ENCODE measurements at regions not wholly inside any gene's neighbourhood (a gene's known extent, or its start where the extent isn't known, plus 50 kb on each side); places are given as distances from the start of the nearest gene placed in this dataset.

DNA sequence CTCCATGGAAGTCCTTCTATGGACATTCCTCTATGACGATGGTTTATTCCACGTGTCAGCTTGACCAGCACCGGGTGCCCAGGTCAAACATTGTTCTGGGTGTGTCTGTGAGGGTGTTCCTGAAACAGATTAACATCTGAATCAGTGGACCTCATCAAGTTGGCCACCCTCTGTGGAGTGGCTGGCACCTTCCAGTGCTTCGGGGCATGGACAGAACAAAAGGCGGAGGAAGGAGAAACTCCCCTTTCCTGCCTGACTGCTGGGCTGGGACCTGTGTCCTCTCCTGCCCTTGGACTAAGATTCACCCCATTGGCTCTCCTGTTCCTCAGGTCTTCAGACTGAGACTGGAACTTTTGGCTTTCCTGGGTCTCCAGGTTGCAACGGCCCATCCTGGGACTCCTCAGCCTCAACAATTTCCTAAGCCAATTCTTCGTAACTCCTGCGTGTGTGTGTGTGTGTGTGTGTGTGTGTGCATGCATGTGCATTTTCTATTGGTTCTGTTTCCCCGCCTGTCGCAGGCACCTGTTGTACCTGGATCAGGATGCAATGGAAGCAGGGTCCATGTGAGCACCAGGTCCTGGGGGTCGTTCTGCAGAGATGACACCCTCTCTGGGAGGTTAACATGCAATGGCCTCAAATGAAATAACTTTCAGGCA, 357.2 kb upstream of the SALL3 start:
- no peaks in the 10 kb centered on the region for H3K36me3 Mint-ChIP-seq (ENCODE audit: low read depth)
- DNase-seq (ENCODE audit: low read depth, low spot score): no peak
- peaks cover 4% of the 10 kb centered on the region for H3K9me3 Mint-ChIP-seq

DNA sequence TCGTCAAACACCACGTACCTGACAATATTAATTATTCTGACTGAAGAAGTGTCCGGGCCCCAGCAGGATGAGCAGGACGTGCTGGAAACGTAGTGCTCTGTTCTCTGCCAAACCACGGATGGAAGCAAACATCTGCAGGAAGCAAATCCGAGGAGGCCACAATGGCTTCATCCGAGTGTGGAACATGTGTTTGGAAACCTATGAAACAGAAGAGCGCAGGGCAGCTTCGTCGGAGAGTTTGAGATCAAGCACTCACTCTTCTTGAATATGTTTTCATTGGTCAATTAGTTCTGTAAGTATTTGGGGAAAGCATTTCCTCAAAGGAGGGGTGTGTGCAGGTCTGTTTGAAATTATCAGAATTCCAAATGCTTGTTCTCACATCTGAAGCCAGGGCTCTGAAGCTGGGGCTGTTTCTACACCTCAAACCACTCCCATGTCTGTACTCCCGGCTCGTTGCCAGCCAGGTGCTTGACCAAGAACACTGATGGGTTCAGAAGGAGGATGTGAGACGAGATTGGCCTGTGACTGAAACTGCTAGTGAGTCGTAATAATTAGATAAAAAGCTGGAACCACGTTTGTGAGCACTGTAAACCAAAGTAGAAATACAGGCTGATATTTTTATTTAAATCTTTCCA, 356.6 kb upstream of the SALL3 start:
- peaks cover 2% of the 10 kb centered on the region for H3K9me3 Mint-ChIP-seq
- H3K4me1 Mint-ChIP-seq: peaks cover 11% of the 10 kb centered on the region
- no peak for DNase-seq (ENCODE audit: low read depth, low spot score)
- H3K27me3 Mint-ChIP-seq (ENCODE audit: low read depth): peaks cover 3% of the 10 kb centered on the region
- H3K4me3 Mint-ChIP-seq: no peak overlapping the region
- no peaks in the 10 kb centered on the region for H3K36me3 Mint-ChIP-seq (ENCODE audit: low read depth)
- no peak overlapping the region for H3K27ac Mint-ChIP-seq (ENCODE audit: unreplicated experiment)
- TF ChIP-seq, protein P1, sequence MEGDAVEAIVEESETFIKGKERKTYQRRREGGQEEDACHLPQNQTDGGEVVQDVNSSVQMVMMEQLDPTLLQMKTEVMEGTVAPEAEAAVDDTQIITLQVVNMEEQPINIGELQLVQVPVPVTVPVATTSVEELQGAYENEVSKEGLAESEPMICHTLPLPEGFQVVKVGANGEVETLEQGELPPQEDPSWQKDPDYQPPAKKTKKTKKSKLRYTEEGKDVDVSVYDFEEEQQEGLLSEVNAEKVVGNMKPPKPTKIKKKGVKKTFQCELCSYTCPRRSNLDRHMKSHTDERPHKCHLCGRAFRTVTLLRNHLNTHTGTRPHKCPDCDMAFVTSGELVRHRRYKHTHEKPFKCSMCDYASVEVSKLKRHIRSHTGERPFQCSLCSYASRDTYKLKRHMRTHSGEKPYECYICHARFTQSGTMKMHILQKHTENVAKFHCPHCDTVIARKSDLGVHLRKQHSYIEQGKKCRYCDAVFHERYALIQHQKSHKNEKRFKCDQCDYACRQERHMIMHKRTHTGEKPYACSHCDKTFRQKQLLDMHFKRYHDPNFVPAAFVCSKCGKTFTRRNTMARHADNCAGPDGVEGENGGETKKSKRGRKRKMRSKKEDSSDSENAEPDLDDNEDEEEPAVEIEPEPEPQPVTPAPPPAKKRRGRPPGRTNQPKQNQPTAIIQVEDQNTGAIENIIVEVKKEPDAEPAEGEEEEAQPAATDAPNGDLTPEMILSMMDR (conservative IDR thresholded peaks at IDR 0.05): no peak

More for the DNA sequence above, 357.2 kb upstream of the SALL3 start:
- Mint-ChIP-seq H3K27ac (ENCODE audit: unreplicated experiment) (no peak overlapping the region), H3K27me3 (ENCODE audit: low read depth) (peaks cover 3% of the 10 kb centered on the region), H3K4me3 (no peak overlapping the region), H3K4me1 (peaks cover 11% of the 10 kb centered on the region)
- TF ChIP-seq, protein P1 (conservative IDR thresholded peaks at IDR 0.05): no peak

DNA sequence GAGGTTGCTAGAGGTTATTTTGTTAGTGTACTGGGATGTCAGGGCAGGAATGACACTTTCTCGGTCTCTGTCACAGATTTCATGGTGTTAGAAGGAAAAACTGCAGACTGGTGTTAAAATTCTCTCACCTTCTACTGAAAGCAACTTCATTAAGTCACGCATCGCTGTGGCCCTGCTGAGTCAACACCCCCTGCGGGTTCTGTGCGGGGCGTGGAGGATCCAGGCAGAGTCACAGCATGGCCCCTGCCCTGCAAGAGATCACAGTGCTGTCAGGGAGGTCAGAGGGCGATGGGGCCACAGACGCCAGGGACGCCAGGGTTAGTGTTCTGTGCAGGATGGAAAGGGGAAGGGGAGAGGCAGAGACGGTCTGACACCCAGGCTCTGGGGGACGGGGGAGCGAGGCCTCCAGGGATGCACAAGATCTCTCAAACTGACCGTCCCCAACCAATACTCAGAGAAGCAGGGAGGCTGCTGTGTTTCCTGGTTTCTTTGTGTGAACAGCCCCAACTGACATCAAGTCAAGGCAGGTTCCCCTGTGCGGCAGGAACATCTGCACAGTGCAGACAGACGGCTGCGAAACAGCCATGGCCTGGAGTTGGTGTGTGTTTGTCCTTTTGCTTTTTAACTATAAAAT, 354.9 kb upstream of the SALL3 start:
- Mint-ChIP-seq H3K27ac (ENCODE audit: unreplicated experiment) (no peak overlapping the region), H3K36me3 (ENCODE audit: low read depth) (no peaks in the 10 kb centered on the region), H3K4me1 (peaks cover 11% of the 10 kb centered on the region), H3K27me3 (ENCODE audit: low read depth) (peaks cover 3% of the 10 kb centered on the region), H3K9me3 (peaks cover 5% of the 10 kb centered on the region), H3K4me3 (no peak overlapping the region)
- TF ChIP-seq, protein P1 (conservative IDR thresholded peaks at IDR 0.05): no peak
- no peak for DNase-seq (ENCODE audit: low read depth, low spot score)

DNA sequence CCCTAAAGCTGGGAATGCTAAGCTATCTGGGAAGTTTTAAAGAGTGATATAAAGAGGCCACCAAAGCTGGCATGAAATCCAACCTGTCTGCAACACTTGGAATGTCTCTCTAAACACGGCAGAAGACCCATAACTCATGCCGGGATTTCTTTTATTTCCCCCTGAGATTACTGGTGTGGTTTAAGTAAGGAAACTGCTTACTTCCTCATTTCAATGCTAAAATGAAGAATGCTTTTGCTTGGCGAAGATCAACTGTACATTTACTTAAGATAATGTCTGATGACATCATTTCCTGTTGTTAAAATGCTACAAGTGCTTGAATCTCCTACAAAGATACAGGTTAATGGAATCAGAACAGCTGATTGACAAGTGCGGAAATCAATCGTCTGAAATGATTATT, 353.8 kb upstream of the SALL3 start:
- peaks cover 5% of the 10 kb centered on the region for H3K9me3 Mint-ChIP-seq
- no peak overlapping the region for H3K27ac Mint-ChIP-seq (ENCODE audit: unreplicated experiment)
- no peaks in the 10 kb centered on the region for H3K36me3 Mint-ChIP-seq (ENCODE audit: low read depth)
- TF ChIP-seq, protein P1 (conservative IDR thresholded peaks at IDR 0.05): no peak
- no peak overlapping the region for H3K4me3 Mint-ChIP-seq
- H3K4me1 Mint-ChIP-seq: peaks cover 11% of the 10 kb centered on the region
- H3K27me3 Mint-ChIP-seq (ENCODE audit: low read depth): peaks cover 3% of the 10 kb centered on the region
- no peak for DNase-seq (ENCODE audit: low read depth, low spot score)

DNA sequence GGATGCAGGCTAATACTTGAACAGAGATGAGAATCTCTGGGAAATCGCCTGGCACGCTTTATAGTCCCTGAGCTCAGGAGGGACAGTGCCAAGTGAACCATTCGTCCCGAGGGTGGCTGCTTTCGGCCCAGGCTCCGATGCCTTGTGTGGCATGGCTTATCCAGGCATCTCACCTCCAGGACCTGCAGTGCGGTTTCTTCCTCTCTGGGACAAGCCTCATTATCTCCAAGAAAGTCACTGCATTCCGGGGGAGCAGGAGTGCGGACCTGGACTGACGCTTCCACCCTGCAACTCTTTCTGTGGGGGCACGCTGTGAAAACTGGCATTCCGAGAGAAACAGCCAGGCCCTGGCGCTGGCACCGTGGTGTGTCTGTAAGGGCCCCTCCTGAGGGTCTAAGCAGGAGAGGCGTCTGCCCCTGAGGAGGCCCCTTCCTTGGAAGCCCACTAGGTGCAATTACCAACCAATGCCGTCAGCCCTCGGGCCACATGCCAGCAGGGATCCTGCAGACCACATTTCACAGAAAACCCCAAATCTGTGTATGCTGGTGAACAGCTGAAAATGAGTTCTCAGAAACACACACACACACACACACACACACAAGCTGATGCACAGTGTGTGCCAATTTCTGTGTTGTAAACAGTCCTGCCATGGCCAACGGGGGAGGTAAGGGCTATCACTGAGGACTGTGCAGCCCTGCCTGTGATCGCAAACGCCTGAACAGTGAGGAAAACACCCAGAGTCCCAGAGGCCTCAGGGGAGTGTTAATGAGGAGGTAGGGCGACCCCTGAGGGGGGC, 351.9 kb upstream of the SALL3 start:
- Mint-ChIP-seq H3K4me1 (peaks cover 11% of the 10 kb centered on the region), H3K27me3 (ENCODE audit: low read depth) (peaks cover 3% of the 10 kb centered on the region), H3K9me3 (peaks cover 3% of the 10 kb centered on the region), H3K27ac (ENCODE audit: unreplicated experiment) (no peak overlapping the region), H3K4me3 (no peak overlapping the region), H3K36me3 (ENCODE audit: low read depth) (no peaks in the 10 kb centered on the region)
- TF ChIP-seq, protein P1 (conservative IDR thresholded peaks at IDR 0.05): no peak
- DNase-seq (ENCODE audit: low read depth, low spot score): no peak

Data from neural crest cell (in vitro differentiated cells).